NOMO-1 treated with dmso at 0.1 percent for 144 hours (cell line): ENCODE measurements at regions not wholly inside any gene's neighbourhood (a gene's known extent, or its start where the extent isn't known, plus 50 kb on each side); places are given as distances from the start of the nearest gene placed in this dataset.

Source experiments
- DNase-seq: peaks from one replicate; lab custom pipeline; 2025; ENCODE audit not compliant: unreplicated experiment; lab: John Stamatoyannopoulos, UW

DNA sequence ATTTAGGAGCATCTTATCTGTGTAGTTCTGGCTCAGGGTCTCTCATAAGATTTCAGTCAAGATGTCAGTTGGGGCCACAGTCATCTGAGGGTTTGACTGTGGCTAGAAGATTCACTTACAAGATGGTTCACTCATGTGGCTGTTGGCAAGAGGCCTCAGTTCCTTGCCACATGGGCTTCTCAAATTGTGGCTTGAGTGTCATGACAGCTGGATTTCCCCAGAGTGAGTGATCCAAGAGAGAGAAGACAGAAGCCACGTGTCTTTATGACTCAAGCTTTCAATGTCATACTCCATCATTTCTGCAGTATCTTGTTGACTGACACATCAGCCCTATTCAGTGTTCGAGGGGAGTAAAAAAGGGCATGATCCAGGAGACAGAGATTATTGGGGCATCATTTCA, 131.3 kb upstream of the AP1S2 start:
- DNase-seq = no peak

GRCh38 chrX:15983034-15983433, 128.4 kb upstream of the AP1S2 start:
- no peak for DNase-seq

GRCh38 chrX:15977644-15978043, 123.0 kb upstream of the AP1S2 start:
- peak; percentile 81 for DNase-seq

DNA sequence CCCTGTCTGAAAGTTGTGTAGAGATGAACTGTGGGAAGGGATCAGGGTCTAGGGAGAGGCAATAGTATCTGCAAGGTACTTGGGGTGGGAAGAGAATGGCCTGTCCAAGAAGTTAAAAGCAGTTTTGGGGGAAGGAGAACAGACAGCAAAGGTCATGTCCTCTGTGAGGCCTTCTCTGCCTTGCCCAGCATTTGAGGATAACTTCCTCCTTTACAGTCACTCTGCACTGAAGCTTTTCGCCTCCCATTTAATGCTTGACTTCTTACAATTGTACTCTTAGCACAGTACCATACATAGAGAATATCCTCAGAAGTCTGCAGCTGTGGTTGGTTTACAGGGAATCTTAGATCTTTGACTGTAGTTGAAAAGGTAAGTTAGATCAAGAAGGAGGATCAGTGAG, 121.8 kb upstream of the AP1S2 start:
- peak; percentile 17 for DNase-seq

- peak; percentile 5 for DNase-seq
These were observed 119.3 kb upstream of the AP1S2 start for GRCh38 chrX:15973946-15974345.

DNA sequence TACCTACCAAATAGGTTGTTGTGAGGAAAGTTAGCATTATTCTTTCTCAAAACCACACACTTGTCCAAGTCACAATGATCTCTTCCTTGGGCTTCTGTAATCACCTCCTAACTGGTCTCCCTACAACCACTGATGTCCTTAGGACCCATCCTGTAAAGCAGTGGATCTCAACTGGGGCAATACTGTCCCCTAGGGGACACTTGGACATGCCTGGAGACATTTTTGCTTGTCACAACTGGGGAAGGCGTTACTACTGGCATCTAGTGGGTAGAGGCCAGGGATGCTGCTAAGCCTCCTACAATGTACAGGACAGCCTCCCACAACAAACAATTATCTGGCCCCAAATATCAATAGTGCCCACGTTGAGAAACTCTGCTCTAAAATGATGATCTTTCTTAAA, 118.7 kb upstream of the AP1S2 start:
- DNase-seq = no peak

GRCh38 chrX:15971696-15972095, 117.1 kb upstream of the AP1S2 start:
- no peak for DNase-seq

DNA sequence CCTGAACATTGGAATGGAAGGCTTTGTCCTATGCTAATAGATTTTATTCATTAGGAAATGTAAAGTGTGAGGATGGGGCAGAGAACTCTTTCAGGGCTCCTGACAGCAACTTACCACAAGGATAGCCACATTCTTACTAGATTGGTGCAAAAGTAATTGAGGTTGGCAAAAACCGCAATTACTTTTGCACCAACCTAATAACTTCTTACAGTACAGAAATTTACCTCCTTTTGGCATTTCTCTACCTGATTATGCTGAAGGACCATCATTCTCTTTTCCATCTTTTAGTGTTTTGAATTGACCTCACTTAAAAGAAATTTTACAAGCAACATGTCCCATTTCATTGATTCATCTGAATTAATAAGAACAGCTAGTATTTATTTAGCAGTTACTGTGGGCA, 109.2 kb upstream of the AP1S2 start:
- no peak for DNase-seq

- no peak for DNase-seq
These were observed 105.6 kb upstream of the AP1S2 start for GRCh38 chrX:15960237-15960636.

- no peak for DNase-seq
These were observed 102.1 kb upstream of the AP1S2 start for GRCh38 chrX:15956681-15957080.

DNA sequence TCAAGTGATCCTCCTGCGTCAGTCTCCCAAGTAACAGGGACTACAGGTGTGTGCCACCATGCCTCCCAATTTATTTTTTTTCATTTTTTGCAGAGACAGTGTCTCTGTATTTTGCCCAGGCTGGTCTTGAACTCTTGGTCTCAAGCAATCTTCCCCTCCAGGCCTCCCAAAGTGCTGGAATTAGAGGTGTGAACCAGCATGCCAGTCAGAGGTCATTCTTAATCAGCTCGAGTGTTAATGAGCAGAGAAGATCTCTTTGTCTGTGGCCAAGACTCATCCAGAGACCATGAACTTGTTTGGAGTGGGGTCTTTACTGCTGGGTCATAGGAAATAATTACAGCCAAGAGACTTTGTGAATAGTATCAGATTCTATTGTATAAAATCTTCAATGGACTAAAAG, 99.2 kb upstream of the AP1S2 start:
- DNase-seq = no peak

DNA sequence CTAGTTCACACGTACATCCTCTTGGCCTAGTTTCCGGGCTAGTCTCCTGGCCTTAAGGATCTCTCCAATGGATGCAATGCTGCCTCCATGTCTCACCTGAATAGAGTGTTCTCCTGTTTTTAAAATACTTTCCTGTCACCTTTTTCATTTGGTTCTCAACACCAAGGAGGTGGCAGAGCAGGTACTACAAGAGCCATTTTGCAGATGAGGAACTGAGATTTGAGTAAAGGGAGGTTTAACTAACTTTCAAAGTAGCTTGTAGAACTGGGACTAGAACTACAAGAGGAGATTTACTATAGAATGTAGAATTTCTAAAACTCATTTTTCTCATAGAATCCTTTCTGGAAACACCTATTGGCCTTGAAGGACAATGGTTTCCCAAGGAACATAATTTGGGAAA, 97.6 kb upstream of the AP1S2 start:
- DNase-seq = no peak

GRCh38 chrX:15948318-15948660, 93.7 kb upstream of the AP1S2 start:
- DNase-seq = no peak

- DNase-seq = no peak
These were observed 93.2 kb upstream of the AP1S2 start for GRCh38 chrX:15947648-15948317.

- DNase-seq = peak; percentile 10
These were observed 92.4 kb upstream of the AP1S2 start for GRCh38 chrX:15946783-15947580.

GRCh38 chrX:15943391-15943790, 88.8 kb upstream of the AP1S2 start:
- no peak for DNase-seq

DNA sequence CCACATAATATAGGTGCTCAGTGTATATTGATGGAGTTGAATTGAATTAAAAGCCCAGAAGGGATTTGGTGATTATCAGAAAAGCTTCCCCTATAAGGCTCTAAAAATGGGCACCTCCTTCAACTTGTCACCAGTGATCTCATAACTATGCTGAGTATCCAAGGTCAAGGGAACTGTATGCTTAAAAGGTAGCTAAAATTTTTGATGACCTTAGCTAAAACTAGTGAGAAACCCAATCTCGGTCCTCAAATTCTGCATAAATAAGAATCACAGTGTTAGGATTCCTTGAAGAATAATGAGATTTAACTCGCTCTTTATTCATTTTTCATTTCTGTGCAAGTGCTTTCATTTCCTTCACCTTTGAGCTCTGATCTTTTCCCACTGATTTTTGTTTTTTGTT, 87.7 kb upstream of the AP1S2 start:
- DNase-seq = no peak

- DNase-seq = peak; percentile 70
These were observed 85.1 kb upstream of the AP1S2 start for GRCh38 chrX:15939737-15940136.

DNA sequence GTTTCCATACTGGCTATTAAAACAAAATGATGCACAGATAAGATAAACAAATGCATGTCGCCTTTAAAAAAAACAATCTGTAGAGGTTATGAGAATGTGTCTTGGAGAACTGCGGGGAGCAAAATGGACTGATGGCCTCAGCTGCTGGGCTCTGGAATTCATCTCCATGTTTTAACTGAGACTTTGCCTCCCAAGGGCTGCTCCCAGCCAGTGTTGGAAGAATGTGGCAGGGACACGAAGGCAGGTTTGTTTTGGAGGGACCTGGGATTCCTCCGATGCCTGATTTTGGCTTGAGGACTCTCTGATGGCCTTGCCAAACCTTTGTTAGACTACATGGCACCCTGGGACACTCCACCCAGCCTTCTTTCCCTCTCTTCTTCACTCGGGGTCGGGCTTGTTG, 83.5 kb upstream of the AP1S2 start:
- no peak for DNase-seq

DNA sequence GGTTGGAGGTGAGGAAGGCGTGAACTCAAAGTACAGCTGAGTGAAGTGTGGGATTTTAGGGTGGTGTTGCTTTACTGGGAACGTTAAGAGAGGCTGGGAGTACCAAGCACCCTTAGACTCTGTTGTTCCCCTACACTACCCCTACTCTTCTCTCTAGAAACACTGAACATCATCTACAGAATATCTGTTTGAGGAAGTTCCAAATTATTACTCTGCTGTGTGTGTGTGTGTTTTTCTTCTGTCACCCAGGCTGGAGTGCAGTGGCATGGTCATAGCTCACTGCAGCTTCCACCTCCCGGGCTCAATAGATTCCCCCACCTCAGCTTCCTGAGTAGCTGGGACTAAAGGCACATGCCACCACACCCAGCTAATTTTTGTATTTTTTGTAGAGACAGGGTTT, 76.7 kb upstream of the AP1S2 start:
- peak; percentile 63 for DNase-seq

GRCh38 chrX:15930585-15930984, 76.0 kb upstream of the AP1S2 start:
- peak; percentile 26 for DNase-seq

GRCh38 chrX:15929194-15929593, 74.6 kb upstream of the AP1S2 start:
- DNase-seq = no peak

- DNase-seq = no peak
These were observed 72.0 kb upstream of the AP1S2 start for GRCh38 chrX:15926622-15927021.
